Mucosa of descending colon (tissue), 3 donors: ENCODE measurements at regions not wholly inside any gene's neighbourhood (a gene's known extent, or its start where the extent isn't known, plus 50 kb on each side); places are given as distances from the start of the nearest gene placed in this dataset.
"Not testable (repeated sequence)": the region's sequence is repeated elsewhere in the genome, so short reads cannot be mapped to it uniquely, and the experiment has no call there.

Experiments
- ATAC-seq: fragments of 200-7000 bp; cut with Tn5 transposase; one replicate; pipeline ENCODE4 v1.9.1; 2020; ENCODE audit warnings: mild to moderate bottlenecking, moderate library complexity
- DNase-seq, 3 donors: peaks; one replicate each; pipeline ENCODE4 v3.0.0-alpha.2; 2020
- H3K36me3 ChIP-seq: fragments of 200-600 bp; one replicate; pipeline ENCODE4 v1.8.0; 2021; ENCODE audit warnings: low read depth, mild to moderate bottlenecking
- H3K4me1 ChIP-seq: fragments of 200-600 bp; one replicate; pipeline ENCODE4 v1.8.0; 2021; ENCODE audit warnings: low read depth, mild to moderate bottlenecking
- H3K4me3 ChIP-seq: fragments of 200-600 bp; one replicate; pipeline ENCODE4 v1.8.0; 2021; ENCODE audit warnings: mild to moderate bottlenecking
- H3K9me3 ChIP-seq: fragments of 200-600 bp; one replicate; pipeline ENCODE4 v1.8.0; 2021; ENCODE audit warnings: mild to moderate bottlenecking
- CTCF ChIP-seq: fragments of 200-600 bp; IDR thresholded peaks from one replicate; pipeline ENCODE4 v1.8.0; 2022; ENCODE audit warnings: antibody characterized with exemption, mild to moderate bottlenecking
- intact Hi-C, 2 donors: fragments of 100-400 bp; cut with DNase I in 1 of 2; cut with micrococcal nuclease in 1 of 2; formaldehyde crosslinking; loops; one replicate each; pipeline versions ENCODE4 v1.11.0 to v1.11.1; 2022; cut with DNase I, micrococcal nuclease
- donor health status: DM: no; HTN: no; CAD: no; lungs with moderate emphysema.
- donor health status: DM: no; HTN: no; CAD: no.
- donor health status: DM: no; HTN: yes; CAD: no.

DNA sequence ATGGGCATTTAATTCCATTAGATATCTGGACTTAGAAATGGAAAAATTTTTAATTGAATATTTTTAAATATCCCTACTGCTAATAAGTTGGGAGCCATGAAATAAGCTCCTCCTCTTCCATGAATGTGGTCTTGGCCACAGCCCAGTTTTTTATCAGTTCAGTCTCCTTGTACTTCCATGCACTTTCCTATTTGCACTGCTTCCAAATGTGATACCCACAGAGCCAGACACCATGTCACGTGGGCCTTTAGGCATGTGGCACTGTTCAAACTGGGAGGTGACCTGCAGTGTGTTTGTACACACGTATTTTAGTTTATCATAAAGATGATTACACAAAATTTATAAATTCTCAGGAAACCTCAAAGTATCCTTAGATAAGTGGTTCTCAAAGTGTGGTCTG, 80.1 kb upstream of the DGKG start:
- ATAC-seq, result no peak
- intact Hi-C loops, result no loop called here
- no peak for DNase-seq
- H3K4me3 ChIP-seq, result no peak overlapping the region
- no peaks in the 10 kb centered on the region for H3K9me3 ChIP-seq
- no peaks in the 10 kb centered on the region for H3K4me1 ChIP-seq
- no peak for TF ChIP-seq CTCF
- no peaks in the 10 kb centered on the region for H3K36me3 ChIP-seq

DNA sequence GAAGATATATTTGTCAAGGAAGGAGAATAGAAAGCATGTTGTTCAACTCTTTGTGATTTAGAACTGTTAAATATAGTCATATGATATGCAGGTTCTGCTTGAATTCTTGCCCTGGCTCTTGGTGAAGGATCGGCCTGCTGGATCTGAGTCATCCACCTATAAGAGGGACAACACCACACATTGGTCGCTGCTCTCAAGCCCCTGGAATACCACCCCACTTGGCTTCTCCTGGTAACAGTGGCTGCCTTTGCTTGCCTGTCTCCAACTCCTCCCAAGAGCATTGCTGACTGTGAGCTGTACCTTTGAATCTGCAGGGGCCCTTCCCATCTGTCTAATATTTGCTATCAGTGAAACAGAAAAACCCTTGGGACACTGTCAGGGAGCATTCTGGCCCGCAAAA, 78.9 kb upstream of the DGKG start:
- no peak for ATAC-seq
- TF ChIP-seq CTCF, result no peak

DNA sequence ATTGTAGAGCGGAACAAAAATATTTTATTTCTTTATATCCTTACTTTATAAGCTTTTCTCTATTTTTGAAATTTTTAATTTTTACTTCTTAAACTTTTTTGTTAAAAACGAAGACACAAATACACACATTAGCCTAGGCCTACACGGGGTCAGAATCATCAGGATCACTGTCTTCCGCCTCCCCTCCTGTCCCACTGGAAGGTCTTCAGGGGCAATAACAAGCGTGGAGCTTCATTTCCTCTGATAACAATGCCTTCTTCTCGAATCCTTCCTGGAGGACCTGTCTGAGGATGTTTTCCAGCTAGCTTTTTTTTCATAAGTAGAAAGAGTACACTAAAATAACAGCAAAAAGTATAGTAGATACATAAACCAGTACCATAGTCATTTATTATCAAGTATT, 77.7 kb upstream of the DGKG start:
- intact Hi-C loops, result no loop called here
- Histone ChIP-seq H3K9me3 (no peaks in the 10 kb centered on the region), H3K36me3 (no peaks in the 10 kb centered on the region), H3K4me3 (no peak overlapping the region), H3K4me1 (no peaks in the 10 kb centered on the region)
- TF ChIP-seq CTCF, result no peak
- no peak for ATAC-seq
- no peak for DNase-seq

More for the DNA sequence above, 78.9 kb upstream of the DGKG start:
- intact Hi-C loops, result no loop called here
- DNase-seq, result no peak
- Histone ChIP-seq H3K36me3 (no peaks in the 10 kb centered on the region), H3K4me3 (no peak overlapping the region), H3K9me3 (no peaks in the 10 kb centered on the region), H3K4me1 (no peaks in the 10 kb centered on the region)

DNA sequence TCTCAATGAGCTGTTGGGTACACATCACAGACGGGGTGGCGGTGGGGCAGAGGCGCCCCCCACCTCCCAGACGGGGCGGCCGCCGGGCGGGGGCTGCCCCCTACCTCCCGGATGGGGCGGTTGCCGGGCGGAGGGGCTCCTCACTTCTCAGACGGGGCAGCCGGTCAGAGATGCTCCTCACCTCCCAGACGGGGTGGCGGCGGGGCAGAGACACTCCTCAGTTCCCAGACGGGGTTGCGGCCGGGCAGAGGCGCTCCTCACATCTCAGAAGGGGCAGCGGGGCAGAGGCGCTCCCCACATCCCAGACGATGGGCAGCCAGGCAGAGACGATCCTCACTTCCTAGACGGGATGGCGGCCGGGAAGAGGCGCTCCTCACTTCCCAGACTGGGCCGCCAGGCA, 73.3 kb upstream of the DGKG start:
- H3K36me3 ChIP-seq, H3K9me3 ChIP-seq, intact Hi-C loops, H3K4me1 ChIP-seq, ATAC-seq, DNase-seq, H3K4me3 ChIP-seq: not testable (repeated sequence)

- no peaks in the 10 kb centered on the region for H3K9me3 ChIP-seq
- H3K4me3 ChIP-seq, result no peak overlapping the region
- ATAC-seq (no peak), DNase-seq (no peak)
- no peak for TF ChIP-seq CTCF
- intact Hi-C loops, result no loop called here
- no peaks in the 10 kb centered on the region for H3K36me3 ChIP-seq
- no peaks in the 10 kb centered on the region for H3K4me1 ChIP-seq
Observed at GRCh38 chr3:186432944-186433732, 71.1 kb upstream of the DGKG start.

GRCh38 chr3:186432189-186432588, 70.2 kb upstream of the DGKG start:
- ATAC-seq, result no peak
- Histone ChIP-seq H3K4me1 (no peaks in the 10 kb centered on the region), H3K36me3 (no peaks in the 10 kb centered on the region), H3K9me3 (no peaks in the 10 kb centered on the region), H3K4me3 (no peak overlapping the region)
- no peak for TF ChIP-seq CTCF
- intact Hi-C loops, result no loop called here
- DNase-seq, result no peak
